NCI-H1417 (cell line): ENCODE measurements at regions not wholly inside any gene's neighbourhood (a gene's known extent, or its start where the extent isn't known, plus 50 kb on each side); places are given as distances from the start of the nearest gene placed in this dataset.
A peak's percentile ranks its signal among the peaks of the same experiment; 100 is the strongest.
"Not testable (repeated sequence)": the region's sequence is repeated elsewhere in the genome, so short reads cannot be mapped to it uniquely, and the experiment has no call there.

Source experiments
- DNase-seq, 3 experiments: peaks; one replicate each; lab custom pipeline; 2025; lab: John Stamatoyannopoulos, UW

DNA sequence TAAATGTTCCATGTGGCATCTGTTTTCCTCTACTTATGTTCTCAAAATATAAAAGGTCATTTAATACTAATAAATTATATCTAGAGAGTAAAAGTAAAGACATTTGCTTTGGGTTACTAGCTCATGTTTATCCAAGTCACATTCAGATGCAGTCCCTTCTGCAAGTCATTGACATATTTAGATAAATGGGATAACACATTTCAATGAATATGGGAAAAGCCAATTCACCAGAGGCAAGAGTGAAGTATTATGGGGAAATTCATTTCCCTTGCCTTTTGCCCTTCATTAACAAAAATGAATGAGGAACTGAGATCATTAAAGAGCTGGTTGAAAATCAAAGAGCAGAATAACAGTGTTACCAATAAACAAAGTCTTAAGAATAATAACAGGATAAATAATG lies 306.2 kb upstream of the FSTL5 start:
- DNase-seq: no peak

DNA sequence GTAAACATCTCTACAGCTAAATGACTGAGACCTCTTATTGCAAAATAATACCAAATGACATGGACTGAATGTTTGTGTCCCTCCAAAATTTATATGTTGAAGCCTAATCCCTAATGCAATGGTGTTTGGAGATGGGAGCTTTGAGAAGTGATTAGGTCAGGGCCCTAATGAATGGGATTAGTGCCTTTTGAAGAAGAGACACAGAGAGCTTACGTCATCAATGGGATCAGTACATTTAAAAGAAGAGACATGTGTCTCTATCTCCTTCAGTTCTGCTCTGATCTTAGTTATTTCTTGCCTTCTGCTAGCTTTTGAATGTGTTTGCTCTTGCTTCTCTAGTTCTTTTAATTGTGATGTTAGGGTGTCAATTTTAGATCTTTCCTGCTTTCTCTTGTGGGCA lies 301.6 kb upstream of the FSTL5 start:
- DNase-seq: not testable (repeated sequence)

GRCh38 chr4:162461952-162462351 lies 298.2 kb upstream of the FSTL5 start:
- DNase-seq: peak in 1 of 3 experiments; percentile 34

- DNase-seq: no peak
Measured at GRCh38 chr4:162458051-162458450, 294.3 kb upstream of the FSTL5 start.

DNA sequence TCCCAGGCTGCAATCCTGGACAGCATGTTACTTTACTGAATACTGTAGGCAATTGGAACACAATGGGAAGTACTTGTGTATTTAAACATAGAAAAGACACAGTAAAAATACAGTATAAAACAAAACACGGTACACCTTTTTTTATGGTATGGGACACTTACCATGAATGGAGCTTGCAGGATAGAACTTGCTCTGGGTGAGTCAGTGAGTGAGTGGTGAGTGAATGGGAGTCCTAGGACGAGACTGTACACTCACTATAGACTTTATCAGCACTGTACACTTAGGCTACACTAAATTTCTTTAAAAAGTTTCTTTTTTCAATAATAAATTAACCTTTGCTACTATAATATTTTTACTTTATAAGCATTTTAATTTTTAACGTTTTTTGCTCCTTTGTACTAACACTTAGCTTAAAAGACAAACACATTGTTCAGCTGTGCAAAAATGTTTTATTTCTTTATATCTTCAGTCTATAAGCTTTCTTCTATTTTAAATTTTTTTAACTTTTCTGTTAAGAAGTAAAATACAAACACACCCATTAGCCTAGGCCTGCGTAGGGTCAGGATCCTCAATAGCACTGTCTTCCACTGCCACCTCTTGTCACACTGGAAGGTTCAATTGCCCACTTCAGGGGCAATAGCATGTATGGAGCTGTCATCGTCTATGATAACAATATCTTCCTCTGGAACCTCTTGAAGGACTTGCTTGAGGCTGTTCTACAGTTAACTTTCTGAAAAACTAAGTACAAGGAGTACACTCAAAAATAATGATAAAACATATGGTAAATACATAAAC lies 293.5 kb upstream of the FSTL5 start:
- DNase-seq: no peak

DNA sequence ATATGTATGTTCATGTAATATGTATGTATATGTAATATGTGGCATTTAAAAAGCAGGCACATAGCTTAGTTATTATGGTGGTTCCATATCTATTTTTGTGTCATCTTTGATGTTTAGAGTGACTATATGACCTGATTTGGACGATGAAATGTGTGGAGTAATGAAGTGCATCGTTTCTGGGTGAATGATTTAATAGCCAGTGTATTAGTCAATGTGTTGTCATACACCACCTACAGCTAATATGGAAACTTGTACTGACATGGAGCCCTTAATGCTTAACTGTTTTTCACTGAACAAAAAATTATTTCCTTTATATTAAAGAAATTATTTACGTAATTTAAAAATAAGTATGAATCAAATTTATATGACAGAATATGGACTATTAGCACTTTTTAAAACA lies 292.3 kb upstream of the FSTL5 start:
- DNase-seq: no peak

GRCh38 chr4:162450531-162451035 lies 286.8 kb upstream of the FSTL5 start:
- peak in 1 of 3 experiments; percentile 47 for DNase-seq

GRCh38 chr4:162443510-162443909 lies 279.7 kb upstream of the FSTL5 start:
- DNase-seq: no peak

GRCh38 chr4:162442128-162442527 lies 278.3 kb upstream of the FSTL5 start:
- no peak for DNase-seq

DNA sequence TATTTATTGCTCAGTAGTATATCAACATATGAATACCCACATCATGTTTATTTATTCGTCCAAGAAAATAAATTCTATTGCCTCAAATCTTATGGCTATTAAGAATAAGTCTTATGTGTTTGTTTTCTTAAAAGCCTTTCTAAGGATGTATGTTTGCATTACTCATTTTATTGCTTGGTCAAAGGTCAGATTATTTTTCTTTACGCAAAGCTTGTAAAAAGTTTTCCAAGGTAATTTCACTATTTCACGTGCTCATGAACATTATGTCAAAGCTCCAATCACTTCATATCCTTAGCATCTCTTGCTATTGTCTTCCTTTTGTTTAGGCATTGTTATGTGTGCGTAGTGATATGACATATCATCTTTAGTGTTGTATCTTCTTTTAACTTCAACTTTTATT lies 258.5 kb upstream of the FSTL5 start:
- no peak for DNase-seq

DNA sequence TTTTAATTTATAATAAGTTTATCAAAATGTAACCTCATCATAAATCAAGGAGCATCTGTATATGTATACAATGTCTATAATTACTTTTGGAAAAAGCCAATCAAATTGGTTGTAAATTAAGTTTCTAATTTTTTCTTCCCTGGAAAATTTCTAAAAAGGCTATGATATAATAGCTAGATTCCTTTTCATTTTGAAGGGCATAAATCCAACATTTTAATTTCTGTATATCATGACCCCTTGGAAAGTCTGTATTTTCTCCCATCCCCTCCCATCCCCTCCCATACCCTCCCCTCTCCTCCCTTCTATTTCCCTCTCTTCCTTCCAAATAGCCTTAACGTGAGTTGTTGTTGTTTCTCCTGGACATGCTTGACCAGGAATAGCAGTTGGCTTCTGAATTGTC lies 247.1 kb upstream of the FSTL5 start:
- no peak for DNase-seq

DNA sequence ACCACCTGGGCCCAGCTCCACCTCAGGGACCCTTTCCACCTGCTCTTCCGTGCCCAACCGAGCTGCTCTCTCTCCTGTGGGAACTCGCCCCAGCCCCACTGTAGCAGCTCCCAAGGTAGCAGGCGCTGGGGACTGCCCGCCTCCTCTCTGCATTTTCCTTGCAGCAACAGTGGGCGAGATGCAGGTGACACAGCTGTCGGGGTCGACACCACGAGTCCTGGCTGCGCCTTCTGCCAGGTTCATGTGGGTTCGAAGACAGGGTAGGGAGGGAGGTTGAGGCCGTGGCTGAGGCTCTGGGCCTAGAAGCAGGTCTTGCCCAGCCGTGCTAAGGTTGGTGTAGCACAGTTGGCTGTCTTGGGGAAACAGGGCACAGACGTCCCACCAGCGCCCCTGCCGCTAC lies 245.2 kb upstream of the FSTL5 start:
- DNase-seq: no peak

- peak in 2 of 3 experiments; percentile 22 to 39 for DNase-seq
Measured at GRCh38 chr4:162408309-162408708, 244.5 kb upstream of the FSTL5 start.

- no peak for DNase-seq
Measured at GRCh38 chr4:162406637-162407365, 243.0 kb upstream of the FSTL5 start.

GRCh38 chr4:162403932-162404331 lies 240.1 kb upstream of the FSTL5 start:
- DNase-seq: no peak

- DNase-seq: no peak
Measured at GRCh38 chr4:162403419-162403818, 239.6 kb upstream of the FSTL5 start.

GRCh38 chr4:162401021-162401420 lies 237.2 kb upstream of the FSTL5 start:
- no peak for DNase-seq

- DNase-seq: peak in 1 of 3 experiments; percentile 48
Measured at GRCh38 chr4:162392946-162393345, 229.1 kb upstream of the FSTL5 start.

GRCh38 chr4:162366146-162366545 lies 202.3 kb upstream of the FSTL5 start:
- no peak for DNase-seq

- no peak for DNase-seq
Measured at GRCh38 chr4:162364651-162365050, 200.9 kb upstream of the FSTL5 start.

- DNase-seq: no peak
Measured at GRCh38 chr4:162360369-162361149, 196.8 kb upstream of the FSTL5 start.

DNA sequence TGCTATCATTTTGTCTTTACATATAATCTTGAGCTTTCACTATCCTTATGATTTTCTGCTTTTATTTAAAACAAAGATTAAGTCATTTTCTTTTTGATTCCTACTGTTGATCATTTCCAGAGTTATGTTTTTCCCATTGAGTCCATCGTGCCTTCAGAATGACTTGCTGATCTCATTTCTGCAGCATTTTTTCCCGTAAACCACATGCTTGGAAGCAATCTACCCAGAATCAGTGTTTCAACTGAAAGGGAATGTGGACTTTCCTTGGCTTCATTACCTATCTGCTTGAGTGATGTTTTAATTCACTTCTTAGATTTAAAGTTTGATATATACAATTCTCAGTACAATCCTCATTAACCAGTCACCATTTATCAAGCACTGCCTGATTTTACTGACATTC lies 192.4 kb upstream of the FSTL5 start:
- DNase-seq: no peak
